HEK293T (cell line): ENCODE measurements at regions not wholly inside any gene's neighbourhood (a gene's known extent, or its start where the extent isn't known, plus 50 kb on each side); places are given as distances from the start of the nearest gene placed in this dataset.

Experiments used
- NFRKB ChIP-seq: fragments of 450-650 bp; IDR thresholded peaks from 2 replicates; pipeline ENCODE4 v1.6.1; 2016; ENCODE audit warnings: mild to moderate bottlenecking, moderate library complexity
- TARDBP ChIP-seq: fragments of 450-650 bp; IDR thresholded peaks from 2 replicates; pipeline ENCODE4 v1.6.1; 2016

DNA sequence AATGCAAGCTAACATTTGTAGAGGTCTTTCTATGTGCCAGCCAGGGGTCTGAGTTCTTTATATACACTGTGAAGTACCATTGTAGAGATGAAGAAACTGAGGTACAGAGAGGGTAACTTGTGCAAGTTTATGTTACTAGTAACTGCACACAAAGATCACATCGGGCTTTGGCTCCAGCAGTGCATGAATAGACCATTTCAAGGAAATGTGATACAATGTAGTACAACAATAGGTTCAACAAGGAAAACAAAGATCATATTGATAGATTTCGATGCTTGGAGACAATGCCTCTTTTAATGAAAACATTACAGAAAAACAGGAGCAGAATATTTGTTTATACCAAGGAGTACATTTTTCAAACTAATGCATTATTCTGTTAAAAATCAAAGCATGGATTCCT lies 115.3 kb downstream of the POLR2M start:
- TF ChIP-seq TARDBP = no peak
- TF ChIP-seq NFRKB = no peak
